Thymus (tissue), 11 donors: ENCODE measurements at regions not wholly inside any gene's neighbourhood (a gene's known extent, or its start where the extent isn't known, plus 50 kb on each side); places are given as distances from the start of the nearest gene placed in this dataset.
A peak's percentile ranks its signal among the peaks of the same experiment; 100 is the strongest.

ENCODE experiments used
- DNase-seq, 9 donors: peaks; one replicate each; pipeline ENCODE4 v3.0.0-alpha.2; 2013; ENCODE audit warnings: low spot score in 9 of 9, low read depth in 6 of 9, missing footprints in 1 of 9
- H3K27ac ChIP-seq, 2 donors: one replicate each; pipeline ENCODE4 v1.5.1; 2013; ENCODE audit warnings: control low read depth in 1 of 2, low read depth in 1 of 2, low read length in 1 of 2, mild to moderate bottlenecking in 1 of 2, moderate library complexity in 1 of 2
- H3K27me3 ChIP-seq, 2 donors: one replicate each; pipeline ENCODE4 v1.5.1; 2013; ENCODE audit warnings: low read length in 1 of 2; ENCODE audit not compliant: control insufficient read depth in 2 of 2, insufficient read depth in 1 of 2
- H3K36me3 ChIP-seq, 2 donors: one replicate each; pipeline ENCODE4 v1.5.1; 2013; ENCODE audit warnings: low read length in 1 of 2, mild to moderate bottlenecking in 1 of 2, moderate library complexity in 1 of 2; ENCODE audit not compliant: control insufficient read depth in 2 of 2, insufficient read depth in 2 of 2
- H3K4me1 ChIP-seq, 2 donors: one replicate each; pipeline ENCODE4 v1.5.1; 2013; ENCODE audit warnings: low read length in 2 of 2; ENCODE audit not compliant: control insufficient read depth in 2 of 2, insufficient read depth in 2 of 2
- H3K4me3 ChIP-seq, 2 donors: one replicate each; pipeline ENCODE4 v1.5.1; 2013; ENCODE audit warnings: low read length in 2 of 2, control low read depth in 1 of 2, mild to moderate bottlenecking in 1 of 2
- H3K9me3 ChIP-seq, 2 donors: one replicate each; pipeline ENCODE4 v1.5.1; 2013; ENCODE audit warnings: low read length in 1 of 2, mild to moderate bottlenecking in 1 of 2; ENCODE audit not compliant: control insufficient read depth in 2 of 2, insufficient read depth in 1 of 2
- WGBS: extraction: QIAGEN DNeasy Blood & Tissue Kit; methylation state at CpG from one replicate; pipeline ENCODE4 v1.1.7; 2013; 5-methylcytosine and 5-hydroxymethylcytosine counted together
- donor health status: healthy.

GRCh38 chr4:43423276-43423675 is 530.8 kb downstream of the GRXCR1 start:
- no peak overlapping the region for H3K4me3 ChIP-seq
- no peaks in the 10 kb centered on the region for H3K36me3 ChIP-seq
- WGBS: 88% methylated on average over 1 of the region's 1 CpG
- no peak for DNase-seq
- H3K27ac ChIP-seq: no peak overlapping the region
- H3K4me1 ChIP-seq: no peaks in the 10 kb centered on the region
- H3K27me3 ChIP-seq: no peaks in the 10 kb centered on the region
- H3K9me3 ChIP-seq: no peaks in the 10 kb centered on the region

GRCh38 chr4:43425206-43425605 is 532.7 kb downstream of the GRXCR1 start:
- Histone ChIP-seq H3K4me1 (no peaks in the 10 kb centered on the region), H3K27ac (no peak overlapping the region), H3K27me3 (no peaks in the 10 kb centered on the region), H3K9me3 (no peaks in the 10 kb centered on the region), H3K4me3 (no peak overlapping the region), H3K36me3 (no peaks in the 10 kb centered on the region)
- DNase-seq: no peak
- 97% methylated on average over 1 of the region's 1 CpG for WGBS

- H3K9me3 ChIP-seq: no peaks in the 10 kb centered on the region
- H3K27me3 ChIP-seq: no peaks in the 10 kb centered on the region
- no peaks in the 10 kb centered on the region for H3K36me3 ChIP-seq
- DNase-seq: no peak
- no peak overlapping the region for H3K4me3 ChIP-seq
- no peak overlapping the region for H3K27ac ChIP-seq
- 87% methylated on average over 1 of the region's 1 CpG for WGBS
- H3K4me1 ChIP-seq: no peaks in the 10 kb centered on the region
Measured at GRCh38 chr4:43435291-43435690, 542.8 kb downstream of the GRXCR1 start.

- Histone ChIP-seq H3K27me3 (no peaks in the 10 kb centered on the region), H3K36me3 (no peaks in the 10 kb centered on the region), H3K27ac (no peak overlapping the region), H3K4me1 (no peaks in the 10 kb centered on the region), H3K4me3 (no peak overlapping the region), H3K9me3 (no peaks in the 10 kb centered on the region)
- DNase-seq: peak in 3 of 9 donors; percentile 8 to 52 (median 11)
Measured at GRCh38 chr4:43452948-43453347, 560.4 kb downstream of the GRXCR1 start.

- DNase-seq: no peak
- no peak overlapping the region for H3K4me3 ChIP-seq
- no peaks in the 10 kb centered on the region for H3K9me3 ChIP-seq
Measured at GRCh38 chr4:43456383-43456782, 563.9 kb downstream of the GRXCR1 start.

GRCh38 chr4:43457866-43458265 is 565.4 kb downstream of the GRXCR1 start:
- WGBS: 95% methylated on average over 2 of the region's 2 CpGs
- no peak for DNase-seq
- no peak overlapping the region for H3K27ac ChIP-seq
- H3K4me3 ChIP-seq: no peak overlapping the region
- no peaks in the 10 kb centered on the region for H3K27me3 ChIP-seq
- H3K36me3 ChIP-seq: no peaks in the 10 kb centered on the region
- no peaks in the 10 kb centered on the region for H3K9me3 ChIP-seq
- no peaks in the 10 kb centered on the region for H3K4me1 ChIP-seq

More at GRCh38 chr4:43456383-43456782, 563.9 kb downstream of the GRXCR1 start:
- Histone ChIP-seq H3K27ac (no peak overlapping the region), H3K27me3 (no peaks in the 10 kb centered on the region), H3K36me3 (no peaks in the 10 kb centered on the region), H3K4me1 (no peaks in the 10 kb centered on the region)
- WGBS: 90% methylated on average over 2 of the region's 2 CpGs

- WGBS: 74% methylated on average over 4 of the region's 4 CpGs
- Histone ChIP-seq H3K4me1 (no peaks in the 10 kb centered on the region), H3K36me3 (no peaks in the 10 kb centered on the region), H3K4me3 (no peak overlapping the region), H3K9me3 (no peaks in the 10 kb centered on the region), H3K27ac (no peak overlapping the region), H3K27me3 (no peaks in the 10 kb centered on the region)
- no peak for DNase-seq
Measured at GRCh38 chr4:43458293-43458692, 565.8 kb downstream of the GRXCR1 start.

- no peaks in the 10 kb centered on the region for H3K27me3 ChIP-seq
- H3K9me3 ChIP-seq: peaks cover 0 to 17% of the 10 kb centered on the region in 2 donors
- WGBS: 89% methylated on average over 5 of the region's 5 CpGs
- no peak overlapping the region for H3K27ac ChIP-seq
- H3K4me1 ChIP-seq: no peaks in the 10 kb centered on the region
- DNase-seq: no peak
- H3K36me3 ChIP-seq: no peaks in the 10 kb centered on the region
- no peak overlapping the region for H3K4me3 ChIP-seq
Measured at GRCh38 chr4:43471950-43472349, 579.4 kb downstream of the GRXCR1 start.

GRCh38 chr4:43481526-43481925 is 589.0 kb downstream of the GRXCR1 start:
- H3K36me3 ChIP-seq: no peaks in the 10 kb centered on the region
- H3K9me3 ChIP-seq: peaks cover 0 to 4% of the 10 kb centered on the region in 2 donors
- H3K4me1 ChIP-seq: no peaks in the 10 kb centered on the region
- H3K4me3 ChIP-seq: no peak overlapping the region
- WGBS: 37% methylated on average over 1 of the region's 1 CpG
- no peak overlapping the region for H3K27ac ChIP-seq
- H3K27me3 ChIP-seq: no peaks in the 10 kb centered on the region
- no peak for DNase-seq

- Histone ChIP-seq H3K27me3 (no peaks in the 10 kb centered on the region), H3K27ac (no peak overlapping the region), H3K36me3 (no peaks in the 10 kb centered on the region), H3K4me1 (no peaks in the 10 kb centered on the region), H3K9me3 (no peaks in the 10 kb centered on the region), H3K4me3 (no peak overlapping the region)
- no peak for DNase-seq
- 34% methylated on average over 4 of the region's 4 CpGs for WGBS
Measured at GRCh38 chr4:43485196-43485595, 592.7 kb downstream of the GRXCR1 start.
